ENCODE measurements at regions not wholly inside any gene's neighbourhood (a gene's known extent, or its start where the extent isn't known, plus 50 kb on each side); places are given as distances from the start of the nearest gene placed in this dataset.

DNA sequence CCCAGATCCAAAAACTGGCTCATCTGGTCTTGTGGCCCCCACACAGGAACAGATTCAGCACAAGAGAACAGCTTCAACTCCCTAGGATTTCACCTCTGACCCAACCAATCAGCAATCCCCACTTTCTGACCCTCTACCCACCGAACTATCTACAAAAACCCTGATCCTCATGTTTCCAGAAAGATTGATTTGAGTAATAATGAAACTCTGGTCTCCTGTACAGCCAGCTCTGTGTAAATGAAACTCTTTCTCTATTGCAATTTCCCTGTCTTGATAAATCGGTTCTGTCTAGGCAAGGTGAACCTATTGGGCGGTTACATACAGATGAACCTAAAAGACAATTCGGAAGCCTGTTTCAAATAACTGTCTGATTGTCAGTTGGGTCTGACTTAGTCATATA, 847.6 kb upstream of the ALCAM start (continued):
- TF ChIP-seq, protein P1, sequence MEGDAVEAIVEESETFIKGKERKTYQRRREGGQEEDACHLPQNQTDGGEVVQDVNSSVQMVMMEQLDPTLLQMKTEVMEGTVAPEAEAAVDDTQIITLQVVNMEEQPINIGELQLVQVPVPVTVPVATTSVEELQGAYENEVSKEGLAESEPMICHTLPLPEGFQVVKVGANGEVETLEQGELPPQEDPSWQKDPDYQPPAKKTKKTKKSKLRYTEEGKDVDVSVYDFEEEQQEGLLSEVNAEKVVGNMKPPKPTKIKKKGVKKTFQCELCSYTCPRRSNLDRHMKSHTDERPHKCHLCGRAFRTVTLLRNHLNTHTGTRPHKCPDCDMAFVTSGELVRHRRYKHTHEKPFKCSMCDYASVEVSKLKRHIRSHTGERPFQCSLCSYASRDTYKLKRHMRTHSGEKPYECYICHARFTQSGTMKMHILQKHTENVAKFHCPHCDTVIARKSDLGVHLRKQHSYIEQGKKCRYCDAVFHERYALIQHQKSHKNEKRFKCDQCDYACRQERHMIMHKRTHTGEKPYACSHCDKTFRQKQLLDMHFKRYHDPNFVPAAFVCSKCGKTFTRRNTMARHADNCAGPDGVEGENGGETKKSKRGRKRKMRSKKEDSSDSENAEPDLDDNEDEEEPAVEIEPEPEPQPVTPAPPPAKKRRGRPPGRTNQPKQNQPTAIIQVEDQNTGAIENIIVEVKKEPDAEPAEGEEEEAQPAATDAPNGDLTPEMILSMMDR (IDR thresholded peaks at IDR 0.05 in 2 of 3, conservative IDR thresholded peaks at IDR 0.05 in 1 of 3; ENCODE audit: control insufficient read depth in 2 of 3, extremely low read depth in 1 of 3, insufficient read depth in 1 of 3, low read depth in 3 of 3, low read length in 3 of 3) = no peak
- TF ChIP-seq CREM (IDR thresholded peaks at IDR 0.05; ENCODE audit: low read depth) (0 out of 2 replicates have a peak, but pooled peaks have one; percentile 22), IKZF2 (IDR thresholded peaks at IDR 0.05) (peak in 1 of 2 experiments; percentile 64; a peak in 1 of 4 replicates), BCLAF1 (IDR thresholded peaks at IDR 0.05) (no peak), SMC3 (IDR thresholded peaks at IDR 0.05; ENCODE audit: borderline replicate concordance, low read length) (no peak), MLLT1 (IDR thresholded peaks at IDR 0.05) (no peak), TBL1XR1 (IDR thresholded peaks at IDR 0.05; ENCODE audit: low read depth, low read length) (no peak), BHLHE40 (IDR thresholded peaks at IDR 0.05; ENCODE audit: borderline replicate concordance in 1 of 2, low read depth in 2 of 2, low read length in 1 of 2) (no peak), ETV6 (conservative IDR thresholded peaks at IDR 0.05 in 1 of 2, IDR thresholded peaks at IDR 0.05 in 1 of 2; ENCODE audit: borderline replicate concordance in 1 of 2, low read depth in 1 of 2) (no peak), MYB (IDR thresholded peaks at IDR 0.05; ENCODE audit: borderline replicate concordance, low read depth, low read length) (no peak), NFYB (IDR thresholded peaks at IDR 0.05; ENCODE audit: insufficient read depth, low read depth, low read length) (0 out of 2 replicates have a peak, but pooled peaks have one; percentile 25), SIX5 (IDR thresholded peaks at IDR 0.05; ENCODE audit: low read depth, low read length, severe bottlenecking) (no peak), DPF2 (IDR thresholded peaks at IDR 0.05) (no peak), RCOR1 (conservative IDR thresholded peaks at IDR 0.05; ENCODE audit: low read depth, low read length) (no peak), ASH2L (IDR thresholded peaks at IDR 0.05; ENCODE audit: borderline replicate concordance, low read depth) (no peak), ZNF207 (IDR thresholded peaks at IDR 0.05; ENCODE audit: borderline replicate concordance) (no peak), E4F1 (IDR thresholded peaks at IDR 0.05; ENCODE audit: borderline replicate concordance, partially characterized antibody) (no peak), FOXM1 (IDR thresholded peaks at IDR 0.05; ENCODE audit: low read depth, low read length) (no peak), GATAD2B (conservative IDR thresholded peaks at IDR 0.05; ENCODE audit: low read depth) (no peak), BMI1 (IDR thresholded peaks at IDR 0.05; ENCODE audit: borderline replicate concordance) (no peak), PAX8 (IDR thresholded peaks at IDR 0.05) (no peak), TARDBP (IDR thresholded peaks at IDR 0.05; ENCODE audit: borderline replicate concordance) (no peak)
